Naive B cell (primary cell): ENCODE measurements at regions not wholly inside any gene's neighbourhood (a gene's known extent, or its start where the extent isn't known, plus 50 kb on each side); places are given as distances from the start of the nearest gene placed in this dataset.

Experiments used
- ATAC-seq, 2 donors: fragments of 150-1000 bp; cut with Tn5 transposase; 2 replicates each; pipeline ENCODE4 v1.10.0; 2021; ENCODE audit warnings: low read depth in 2 of 2, mild to moderate bottlenecking in 2 of 2, moderate library complexity in 2 of 2
- DNase-seq: peaks from one replicate; pipeline ENCODE4 v3.0.0; 2022
- H3K27ac Mint-ChIP-seq, 6 donors: one replicate each; pipeline ENCODE4 v1.8.0; 2020 to 2022; ENCODE audit warnings: mild to moderate bottlenecking in 6 of 6, mixed read lengths in 6 of 6, moderate library complexity in 5 of 6, inconsistent platforms in 2 of 6
- H3K27me3 Mint-ChIP-seq, 3 donors: one replicate each; pipeline ENCODE4 v1.8.0; 2021 to 2022; ENCODE audit warnings: mixed read lengths in 3 of 3, mild to moderate bottlenecking in 1 of 3
- H3K36me3 Mint-ChIP-seq, 2 donors: one replicate each; pipeline ENCODE4 v1.8.0; 2020 to 2022; ENCODE audit warnings: mixed read lengths in 2 of 2, inconsistent platforms in 1 of 2, mild to moderate bottlenecking in 1 of 2
- H3K4me1 Mint-ChIP-seq, 3 donors: one replicate each; pipeline ENCODE4 v1.8.0; 2020 to 2022; ENCODE audit warnings: mixed read lengths in 3 of 3, inconsistent platforms in 1 of 3, mild to moderate bottlenecking in 1 of 3, moderate library complexity in 1 of 3
- H3K4me3 Mint-ChIP-seq, 8 donors: one replicate each; pipeline ENCODE4 v1.8.0; 2020 to 2022; ENCODE audit warnings: mild to moderate bottlenecking in 8 of 8, mixed read lengths in 8 of 8, moderate library complexity in 8 of 8, inconsistent platforms in 2 of 8
- H3K9me3 Mint-ChIP-seq, 7 donors: one replicate each; pipeline ENCODE4 v1.8.0; 2020 to 2022; ENCODE audit warnings: mixed read lengths in 7 of 7, mild to moderate bottlenecking in 5 of 7, inconsistent platforms in 2 of 7, moderate library complexity in 1 of 7

- ATAC-seq: no peak
- DNase-seq: no peak
- no peak overlapping the region for H3K4me3 Mint-ChIP-seq
- H3K9me3 Mint-ChIP-seq: peaks cover 0 to 19% (median 5%) of the 10 kb centered on the region in 7 donors
- no peaks in the 10 kb centered on the region for H3K36me3 Mint-ChIP-seq
- H3K4me1 Mint-ChIP-seq: no peaks in the 10 kb centered on the region
- H3K27ac Mint-ChIP-seq: no peak overlapping the region
- H3K27me3 Mint-ChIP-seq: no peaks in the 10 kb centered on the region
Observed at GRCh38 chr4:119834906-119835612, 206.5 kb upstream of the PDE5A start.

GRCh38 chr4:119833611-119834010 is 205.0 kb upstream of the PDE5A start:
- no peak overlapping the region for H3K27ac Mint-ChIP-seq

GRCh38 chr4:119832776-119833175 is 204.2 kb upstream of the PDE5A start:
- DNase-seq: no peak
- peaks cover 0 to 17% (median 5%) of the 10 kb centered on the region in 7 donors for H3K9me3 Mint-ChIP-seq
- no peaks in the 10 kb centered on the region for H3K27me3 Mint-ChIP-seq
- no peaks in the 10 kb centered on the region for H3K36me3 Mint-ChIP-seq
- no peak for ATAC-seq
- H3K4me3 Mint-ChIP-seq: no peak overlapping the region
- H3K27ac Mint-ChIP-seq: no peak overlapping the region
- H3K4me1 Mint-ChIP-seq: no peaks in the 10 kb centered on the region

More at GRCh38 chr4:119833611-119834010, 205.0 kb upstream of the PDE5A start:
- no peak overlapping the region for H3K4me3 Mint-ChIP-seq
- no peaks in the 10 kb centered on the region for H3K36me3 Mint-ChIP-seq
- H3K27me3 Mint-ChIP-seq: no peaks in the 10 kb centered on the region
- no peaks in the 10 kb centered on the region for H3K4me1 Mint-ChIP-seq
- no peak for DNase-seq
- peaks cover 0 to 19% (median 5%) of the 10 kb centered on the region in 7 donors for H3K9me3 Mint-ChIP-seq
- no peak for ATAC-seq

GRCh38 chr4:119829326-119829725 is 200.7 kb upstream of the PDE5A start:
- H3K36me3 Mint-ChIP-seq: no peaks in the 10 kb centered on the region
- H3K27me3 Mint-ChIP-seq: no peaks in the 10 kb centered on the region
- ATAC-seq (no peak), DNase-seq (no peak)
- no peaks in the 10 kb centered on the region for H3K4me1 Mint-ChIP-seq
- no peak overlapping the region for H3K27ac Mint-ChIP-seq
- peaks cover 0 to 15% (median 4%) of the 10 kb centered on the region in 7 donors for H3K9me3 Mint-ChIP-seq
- no peak overlapping the region for H3K4me3 Mint-ChIP-seq

GRCh38 chr4:119825696-119826095 is 197.1 kb upstream of the PDE5A start:
- peaks cover 0 to 6% (median 5%) of the 10 kb centered on the region in 7 donors for H3K9me3 Mint-ChIP-seq

GRCh38 chr4:119823891-119824290 is 195.3 kb upstream of the PDE5A start:
- H3K4me1 Mint-ChIP-seq: no peaks in the 10 kb centered on the region
- H3K27ac Mint-ChIP-seq: no peak overlapping the region

More at GRCh38 chr4:119825696-119826095, 197.1 kb upstream of the PDE5A start:
- DNase-seq (no peak), ATAC-seq (no peak)
- Mint-ChIP-seq H3K36me3 (no peaks in the 10 kb centered on the region), H3K4me3 (no peak overlapping the region), H3K4me1 (no peaks in the 10 kb centered on the region), H3K27ac (no peak overlapping the region), H3K27me3 (no peaks in the 10 kb centered on the region)

GRCh38 chr4:119823045-119823444 is 194.4 kb upstream of the PDE5A start:
- H3K27me3 Mint-ChIP-seq: peaks cover 0 to 4% (median 0%) of the 10 kb centered on the region in 3 donors
- H3K36me3 Mint-ChIP-seq: no peaks in the 10 kb centered on the region
- H3K4me1 Mint-ChIP-seq: no peaks in the 10 kb centered on the region
- DNase-seq (no peak), ATAC-seq (no peak)
- H3K4me3 Mint-ChIP-seq: no peak overlapping the region
- H3K27ac Mint-ChIP-seq: no peak overlapping the region
- H3K9me3 Mint-ChIP-seq: peaks cover 0 to 5% (median under 1%) of the 10 kb centered on the region in 7 donors

More at GRCh38 chr4:119823891-119824290, 195.3 kb upstream of the PDE5A start:
- no peaks in the 10 kb centered on the region for H3K27me3 Mint-ChIP-seq
- ATAC-seq: no peak
- H3K36me3 Mint-ChIP-seq: no peaks in the 10 kb centered on the region
- no peak for DNase-seq
- no peak overlapping the region for H3K4me3 Mint-ChIP-seq
- H3K9me3 Mint-ChIP-seq: peaks cover 0 to 6% (median 2%) of the 10 kb centered on the region in 7 donors

- Mint-ChIP-seq H3K36me3 (peaks cover 0 to 8% of the 10 kb centered on the region in 2 donors), H3K27me3 (peaks cover 0 to 4% (median 0%) of the 10 kb centered on the region in 3 donors), H3K4me1 (no peaks in the 10 kb centered on the region), H3K27ac (no peak overlapping the region), H3K9me3 (peaks cover under 1 to 28% (median 6%) of the 10 kb centered on the region in 7 donors), H3K4me3 (no peak overlapping the region)
- ATAC-seq (no peak), DNase-seq (no peak)
Observed at GRCh38 chr4:119816473-119816872, 187.9 kb upstream of the PDE5A start.

- H3K36me3 Mint-ChIP-seq: peaks cover 0 to 8% of the 10 kb centered on the region in 2 donors
Observed at GRCh38 chr4:119810001-119810400, 181.4 kb upstream of the PDE5A start.

GRCh38 chr4:119804404-119804803 is 175.8 kb upstream of the PDE5A start:
- Mint-ChIP-seq H3K9me3 (peaks cover 0 to 7% (median 3%) of the 10 kb centered on the region in 7 donors), H3K4me3 (no peak overlapping the region), H3K27ac (no peak overlapping the region), H3K36me3 (no peaks in the 10 kb centered on the region), H3K4me1 (no peaks in the 10 kb centered on the region), H3K27me3 (peaks cover 0 to 7% (median 0%) of the 10 kb centered on the region in 3 donors)
- DNase-seq: no peak
- no peak for ATAC-seq

More at GRCh38 chr4:119810001-119810400, 181.4 kb upstream of the PDE5A start:
- Mint-ChIP-seq H3K4me3 (no peak overlapping the region), H3K27ac (no peak overlapping the region), H3K4me1 (no peaks in the 10 kb centered on the region), H3K9me3 (peaks cover 3 to 39% (median 11%) of the 10 kb centered on the region in 7 donors), H3K27me3 (no peaks in the 10 kb centered on the region)
- no peak for ATAC-seq
- no peak for DNase-seq

GRCh38 chr4:119797238-119797894 is 168.8 kb upstream of the PDE5A start:
- DNase-seq (no peak), ATAC-seq (no peak)
- Mint-ChIP-seq H3K4me1 (no peaks in the 10 kb centered on the region), H3K27me3 (no peaks in the 10 kb centered on the region), H3K4me3 (no peak overlapping the region), H3K36me3 (no peaks in the 10 kb centered on the region), H3K27ac (no peak overlapping the region), H3K9me3 (peaks cover 0 to 3% (median 0%) of the 10 kb centered on the region in 7 donors)

GRCh38 chr4:119795986-119796578 is 167.5 kb upstream of the PDE5A start:
- no peak for DNase-seq
- no peak for ATAC-seq
- Mint-ChIP-seq H3K27me3 (peaks cover 0 to under 1% (median 0%) of the 10 kb centered on the region in 3 donors), H3K36me3 (no peaks in the 10 kb centered on the region), H3K4me1 (no peaks in the 10 kb centered on the region), H3K4me3 (no peak overlapping the region), H3K9me3 (peaks cover 0 to 4% (median 0%) of the 10 kb centered on the region in 7 donors), H3K27ac (no peak overlapping the region)

- Mint-ChIP-seq H3K27me3 (peaks cover 0 to 4% (median 0%) of the 10 kb centered on the region in 3 donors), H3K4me1 (no peaks in the 10 kb centered on the region), H3K4me3 (no peak overlapping the region), H3K27ac (no peak overlapping the region), H3K36me3 (no peaks in the 10 kb centered on the region), H3K9me3 (peaks cover 0 to 4% (median 0%) of the 10 kb centered on the region in 7 donors)
- ATAC-seq (no peak), DNase-seq (no peak)
Observed at GRCh38 chr4:119794681-119795080, 166.1 kb upstream of the PDE5A start.
